ENCODE measurements at regions not wholly inside any gene's neighbourhood (a gene's known extent, or its start where the extent isn't known, plus 50 kb on each side); places are given as distances from the start of the nearest gene placed in this dataset.
"Not testable (repeated sequence)": the region's sequence is repeated elsewhere in the genome, so short reads cannot be mapped to it uniquely, and the experiment has no call there.

DNA sequence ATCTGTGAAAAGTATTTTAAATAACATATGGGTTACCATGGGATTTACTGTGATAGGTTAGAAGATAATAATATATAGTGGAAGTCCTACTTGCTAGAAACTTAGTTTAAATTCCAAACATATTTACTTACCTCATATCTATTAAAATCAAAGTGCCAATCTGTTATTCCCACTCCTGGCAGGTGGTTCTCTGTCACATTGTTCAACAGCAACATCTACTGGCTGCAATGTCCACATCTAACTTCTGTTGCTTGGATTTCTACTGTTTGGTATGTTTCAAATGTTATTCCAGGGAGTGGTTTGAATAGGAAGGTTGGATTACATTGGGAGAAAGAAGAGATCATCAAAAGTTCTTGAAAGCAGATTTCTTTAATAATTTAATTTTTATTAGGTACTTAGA, 122.5 kb upstream of the NCAM2 start:
- DNase-seq = no peak

DNA sequence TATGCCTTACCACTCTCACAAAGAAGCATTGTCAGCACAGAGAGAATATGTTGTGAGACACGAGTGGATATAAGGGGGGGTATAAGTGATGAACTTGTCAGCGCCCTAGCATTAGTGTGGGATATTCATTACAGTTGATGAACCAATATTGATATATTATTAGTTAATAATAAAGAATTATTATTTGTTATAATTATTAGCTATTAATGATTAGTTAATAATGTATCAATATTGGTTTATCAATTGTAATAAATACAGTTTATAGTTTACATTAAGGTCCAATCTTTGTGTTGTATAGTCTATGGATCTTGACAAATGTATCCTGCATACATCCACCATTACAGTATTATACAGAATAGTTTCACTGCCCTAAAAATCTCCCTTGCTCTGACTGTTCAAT, 120.2 kb upstream of the NCAM2 start:
- DNase-seq = no peak

- DNase-seq = peak; percentile 53
These were observed 115.5 kb upstream of the NCAM2 start for GRCh38 chr21:20882462-20883407.

- DNase-seq = no peak
These were observed 114.8 kb upstream of the NCAM2 start for GRCh38 chr21:20883408-20883800.

DNA sequence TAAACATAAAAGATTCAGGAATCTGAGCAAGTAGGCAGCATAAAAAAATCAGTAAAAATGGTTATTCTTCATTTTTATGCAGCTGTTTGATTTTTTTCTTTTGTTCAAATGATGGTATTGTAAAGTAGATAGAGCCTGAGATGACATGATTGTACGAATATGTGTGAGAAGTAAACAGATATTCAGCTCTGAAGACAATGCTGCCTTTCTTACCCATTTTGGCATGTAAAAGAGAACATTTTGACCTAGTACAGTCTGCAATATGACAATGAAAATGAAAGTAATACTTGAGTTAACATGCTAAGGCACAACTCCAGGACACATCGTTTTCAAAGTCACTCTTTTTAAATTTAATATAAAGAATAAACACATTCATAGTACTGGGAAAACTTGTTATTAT, 95.7 kb upstream of the NCAM2 start:
- DNase-seq = no peak

DNA sequence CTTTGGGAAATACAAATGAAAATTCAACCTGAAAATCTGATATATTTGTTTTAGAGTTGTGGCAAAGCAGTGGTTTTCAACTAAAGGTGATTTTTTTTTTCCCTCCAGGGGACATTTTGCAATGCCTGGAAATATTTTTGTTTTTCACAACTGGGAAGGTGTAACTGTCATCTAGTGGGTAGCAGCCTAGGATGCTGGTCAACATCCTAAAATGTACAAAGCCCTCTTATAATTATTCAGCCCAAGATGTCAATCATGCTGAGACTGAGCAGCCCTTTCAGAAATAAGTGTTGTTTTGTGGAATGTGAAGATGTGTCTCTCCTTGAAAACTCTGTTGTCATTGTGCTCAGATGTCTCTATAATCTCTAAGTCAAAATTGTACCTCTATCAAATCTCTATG, 95.2 kb upstream of the NCAM2 start:
- no peak for DNase-seq

GRCh38 chr21:20927555-20927954, 70.7 kb upstream of the NCAM2 start:
- not testable (repeated sequence) for DNase-seq

GRCh38 chr21:20942523-20942922, 55.7 kb upstream of the NCAM2 start:
- no peak for DNase-seq

DNA sequence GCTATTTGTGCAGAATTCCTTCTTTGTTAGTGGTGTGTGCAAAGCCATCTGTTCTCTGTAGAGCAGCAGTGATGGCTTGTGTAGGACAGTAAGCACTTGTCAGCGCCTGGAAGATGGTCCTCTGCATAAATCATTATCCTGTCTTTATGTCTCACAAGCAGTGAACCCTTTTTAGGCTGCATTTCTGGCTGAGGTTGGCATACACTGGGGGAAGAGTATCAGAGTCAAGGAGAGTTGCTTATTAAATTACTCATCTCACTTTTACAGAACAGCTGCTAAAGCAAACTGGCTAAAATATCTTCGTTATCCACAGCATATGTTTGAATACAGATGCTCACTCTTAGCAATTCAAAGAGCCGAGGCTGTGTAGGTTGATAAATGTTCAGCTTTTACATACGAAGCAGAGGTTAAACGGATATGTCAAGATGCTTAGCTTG, 54.6 kb upstream of the NCAM2 start:
- DNase-seq = no peak

GRCh38 chr21:20944139-20944538, 54.1 kb upstream of the NCAM2 start:
- DNase-seq = no peak

GRCh38 chr21:20946701-20947100, 51.5 kb upstream of the NCAM2 start:
- no peak for DNase-seq
